Liver (tissue), 2 donors: ENCODE measurements at regions not wholly inside any gene's neighbourhood (a gene's known extent, or its start where the extent isn't known, plus 50 kb on each side); places are given as distances from the start of the nearest gene placed in this dataset.

Experiments
- GABPA ChIP-seq, 2 donors: IDR thresholded peaks in 1 of 2; conservative IDR thresholded peaks in 1 of 2; 2 replicates each; pipeline ENCODE4 v1.6.1; 2016; ENCODE audit warnings: antibody characterized with exemption in 2 of 2, mild to moderate bottlenecking in 1 of 2, moderate library complexity in 1 of 2
- NR2F2 ChIP-seq: IDR thresholded peaks from 2 replicates; pipeline ENCODE4 v1.6.1; 2016; ENCODE audit warnings: antibody characterized with exemption
- TAF1 ChIP-seq: conservative IDR thresholded peaks from 2 replicates; pipeline ENCODE4 v1.6.1; 2016; ENCODE audit warnings: antibody characterized with exemption, mild to moderate bottlenecking
- donor health status: healthy.

DNA sequence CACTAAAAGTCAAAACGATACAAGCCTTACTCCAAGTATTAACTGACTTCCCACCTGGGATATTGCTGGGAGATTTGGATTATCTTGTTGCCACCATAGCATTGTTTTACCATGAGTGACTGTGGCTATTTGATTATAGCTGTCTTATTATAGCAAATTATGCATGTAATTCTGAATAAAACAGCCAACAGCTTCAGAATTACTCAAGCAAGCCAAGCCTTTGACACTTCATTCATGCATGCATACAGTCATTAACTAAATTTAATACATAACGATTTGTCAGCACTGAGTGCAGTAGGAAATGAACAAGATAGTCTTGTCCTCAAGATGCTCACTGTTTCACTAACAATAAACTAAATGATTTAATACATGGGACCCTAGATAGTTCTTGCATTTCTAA, 133.0 kb upstream of the FRMD6 start:
- TF ChIP-seq GABPA (IDR thresholded peaks at IDR 0.05 in 1 of 2, conservative IDR thresholded peaks at IDR 0.05 in 1 of 2) (no peak), NR2F2 (no peak), TAF1 (no peak)
